K562 (cell line): ENCODE measurements at regions not wholly inside any gene's neighbourhood (a gene's known extent, or its start where the extent isn't known, plus 50 kb on each side); places are given as distances from the start of the nearest gene placed in this dataset.

Experiments used
- ARID1B ChIP-seq: fragments of 450-650 bp; IDR thresholded peaks from 2 replicates; pipeline ENCODE4 v1.6.1; 2016; ENCODE audit warnings: antibody characterized with exemption, mild to moderate bottlenecking, inconsistent platforms
- EP300 ChIP-seq: IDR thresholded peaks from 2 replicates; pipeline ENCODE4 v1.6.1; 2012; ENCODE audit warnings: low read length, improper control_type of control experiment
- JUN ChIP-seq, 2 experiments: sonication (generic) in 1 of 2; formaldehyde crosslinking in 1 of 2; IDR thresholded peaks; 2 replicates each; pipeline versions ENCODE4 v1.6.1 to v1.8.0; 2012 to 2022; ENCODE audit warnings: borderline replicate concordance in 2 of 2, mild to moderate bottlenecking in 2 of 2, improper control_type of control experiment in 1 of 2, low read depth in 1 of 2, low read length in 1 of 2, missing genetic modification reagents in 1 of 2
- LARP7 ChIP-seq: fragments of 450-650 bp; IDR thresholded peaks from 2 replicates; pipeline ENCODE4 v1.6.1; 2016
- NFRKB ChIP-seq: fragments of 450-650 bp; IDR thresholded peaks from 2 replicates; pipeline ENCODE4 v1.6.1; 2016; ENCODE audit warnings: low read depth
- NFXL1 ChIP-seq: fragments of 450-650 bp; formaldehyde crosslinking; IDR thresholded peaks from 2 replicates; pipeline ENCODE4 v1.4.0; 2021; ENCODE audit warnings: mild to moderate bottlenecking
- RAD21 ChIP-seq, 2 experiments: fragments of 250-450 bp in 1 of 2; fragments of 450-650 bp in 1 of 2; sonication (Bioruptor Pico) in 1 of 2; formaldehyde crosslinking in 1 of 2; IDR thresholded peaks in 1 of 2; conservative IDR thresholded peaks in 1 of 2; 2 replicates each; pipeline versions ENCODE4 v1.4.0 to v1.8.0; 2020 to 2022; ENCODE audit warnings: mild to moderate bottlenecking in 2 of 2, moderate library complexity in 1 of 2
- RFX5 ChIP-seq: IDR thresholded peaks from 2 replicates; pipeline ENCODE4 v1.6.1; 2011; ENCODE audit warnings: low read depth, mild to moderate bottlenecking, improper control_type of control experiment, low read length
- SIN3A ChIP-seq, 2 experiments: fragments of 150-350 bp in 1 of 2; IDR thresholded peaks; 2 replicates each; pipeline ENCODE4 v1.6.1; 2011 to 2016; ENCODE audit warnings: borderline replicate concordance in 2 of 2, low read depth in 2 of 2, low read length in 2 of 2, mild to moderate bottlenecking in 2 of 2, moderate library complexity in 2 of 2; ENCODE audit not compliant: control insufficient read depth in 1 of 2
- SPI1 ChIP-seq: IDR thresholded peaks from 2 replicates; pipeline ENCODE4 v1.6.1; 2011; ENCODE audit warnings: low read depth, low read length, control low read depth, borderline replicate concordance
- TF ChIP-seq, protein P1 (sequence below): sonication (generic); formaldehyde crosslinking; IDR thresholded peaks from 2 replicates; pipeline ENCODE4 v1.8.1; 2023; ENCODE audit warnings: mild to moderate bottlenecking, missing genetic modification reagents
- TF ChIP-seq, protein P2 (sequence below): sonication (generic); formaldehyde crosslinking; IDR thresholded peaks from 2 replicates; pipeline ENCODE4 v1.8.0; 2022; ENCODE audit warnings: mild to moderate bottlenecking, low read depth, missing genetic modification reagents

DNA sequence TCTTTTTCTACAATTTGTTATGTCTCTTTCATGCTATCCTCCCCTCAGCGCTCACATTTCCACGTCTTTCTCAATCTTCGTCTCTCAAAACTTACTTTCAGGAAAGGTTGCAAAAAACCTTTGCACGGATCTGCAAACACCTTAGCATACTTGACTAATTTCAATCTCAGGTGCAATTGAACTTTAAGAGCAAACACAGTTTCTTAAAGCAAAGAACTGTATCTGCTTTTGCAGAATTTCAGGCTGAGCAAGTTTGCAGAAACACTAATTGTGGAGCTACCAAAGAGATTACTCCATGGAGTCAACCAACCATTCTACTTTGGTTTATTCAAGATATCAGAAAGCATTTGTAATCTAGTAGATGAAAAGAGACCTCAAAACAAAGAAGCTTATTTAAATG lies 668.2 kb upstream of the MARCKS start:
- TF ChIP-seq ARID1B = no peak
- TF ChIP-seq LARP7 = no peak
- no peak for TF ChIP-seq RFX5
- no peak for TF ChIP-seq SPI1
- no peak for TF ChIP-seq NFRKB
- TF ChIP-seq, protein P1, sequence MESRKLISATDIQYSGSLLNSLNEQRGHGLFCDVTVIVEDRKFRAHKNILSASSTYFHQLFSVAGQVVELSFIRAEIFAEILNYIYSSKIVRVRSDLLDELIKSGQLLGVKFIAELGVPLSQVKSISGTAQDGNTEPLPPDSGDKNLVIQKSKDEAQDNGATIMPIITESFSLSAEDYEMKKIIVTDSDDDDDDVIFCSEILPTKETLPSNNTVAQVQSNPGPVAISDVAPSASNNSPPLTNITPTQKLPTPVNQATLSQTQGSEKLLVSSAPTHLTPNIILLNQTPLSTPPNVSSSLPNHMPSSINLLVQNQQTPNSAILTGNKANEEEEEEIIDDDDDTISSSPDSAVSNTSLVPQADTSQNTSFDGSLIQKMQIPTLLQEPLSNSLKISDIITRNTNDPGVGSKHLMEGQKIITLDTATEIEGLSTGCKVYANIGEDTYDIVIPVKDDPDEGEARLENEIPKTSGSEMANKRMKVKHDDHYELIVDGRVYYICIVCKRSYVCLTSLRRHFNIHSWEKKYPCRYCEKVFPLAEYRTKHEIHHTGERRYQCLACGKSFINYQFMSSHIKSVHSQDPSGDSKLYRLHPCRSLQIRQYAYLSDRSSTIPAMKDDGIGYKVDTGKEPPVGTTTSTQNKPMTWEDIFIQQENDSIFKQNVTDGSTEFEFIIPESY (CRISPR knock-in tag) = no peak
- TF ChIP-seq NFXL1 = no peak
- TF ChIP-seq JUN (IDR thresholded peaks at IDR 0.05; ENCODE audit: borderline replicate concordance, low read depth, low read length) = no peak
- no peak for TF ChIP-seq JUN (CRISPR knock-in tag; IDR thresholded peaks at IDR 0.05; ENCODE audit: borderline replicate concordance)
- TF ChIP-seq EP300 = no peak
- TF ChIP-seq SIN3A (IDR thresholded peaks at IDR 0.05; ENCODE audit: borderline replicate concordance in 2 of 2, control insufficient read depth in 1 of 2, low read depth in 2 of 2, low read length in 2 of 2) = no peak
- TF ChIP-seq, protein P2, sequence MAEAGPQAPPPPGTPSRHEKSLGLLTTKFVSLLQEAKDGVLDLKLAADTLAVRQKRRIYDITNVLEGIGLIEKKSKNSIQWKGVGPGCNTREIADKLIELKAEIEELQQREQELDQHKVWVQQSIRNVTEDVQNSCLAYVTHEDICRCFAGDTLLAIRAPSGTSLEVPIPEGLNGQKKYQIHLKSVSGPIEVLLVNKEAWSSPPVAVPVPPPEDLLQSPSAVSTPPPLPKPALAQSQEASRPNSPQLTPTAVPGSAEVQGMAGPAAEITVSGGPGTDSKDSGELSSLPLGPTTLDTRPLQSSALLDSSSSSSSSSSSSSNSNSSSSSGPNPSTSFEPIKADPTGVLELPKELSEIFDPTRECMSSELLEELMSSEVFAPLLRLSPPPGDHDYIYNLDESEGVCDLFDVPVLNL (CRISPR knock-in tag) = no peak
- TF ChIP-seq RAD21 (CRISPR knock-in tag; conservative IDR thresholded peaks at IDR 0.05 in 1 of 2, IDR thresholded peaks at IDR 0.05 in 1 of 2) = no peak
